A549 (cell line): ENCODE measurements at regions not wholly inside any gene's neighbourhood (a gene's known extent, or its start where the extent isn't known, plus 50 kb on each side); places are given as distances from the start of the nearest gene placed in this dataset.

ENCODE experiments used
- ATAC-seq, 2 experiments: fragments of 200-7000 bp in 1 of 2; fragments of >200 bp in 1 of 2; cut with Nextera tagmentation in 1 of 2; cut with Tn5 transposase in 1 of 2; 3 replicates each; pipeline versions ENCODE4 v1.8.0 to v1.9.1; 2018 to 2020; ENCODE audit warnings: mild to moderate bottlenecking in 1 of 2, moderate library complexity in 1 of 2
- CTCF ChIA-PET: fragments of 300-600 bp; sonication (Branson Sonifier 250); formaldehyde crosslinking; extraction: SDS; loops from one replicate; lab custom pipeline; 2021; ENCODE audit warnings: antibody characterized with exemption, inconsistent platforms; lab: Yijun Ruan, JAX
- POLR2A ChIA-PET: fragments of 350-600 bp; formaldehyde crosslinking; extraction: SDS; loops from one replicate; lab custom pipeline; 2021; ENCODE audit warnings: antibody characterized with exemption, inconsistent platforms; lab: Yijun Ruan, JAX
- DNase-seq, 2 experiments: peaks; one replicate each; pipeline versions ENCODE4 v3.0.0 to v3.0.0-alpha.2; 2011 to 2016; ENCODE audit warnings: low read depth in 1 of 2, low spot score in 1 of 2
- FAIRE-seq: peaks from 2 replicates; lab custom pipeline; 2011; peaks lifted over from hg19 to GRCh38; lab: Jason Lieb, UNC
- H3K27ac ChIP-seq, 2 experiments: fragments of >200 bp; sonication (Bioruptor Twin); formaldehyde crosslinking; 3 replicates each; pipeline ENCODE4 v1.5.1; 2016 to 2017
- H3K4me1 ChIP-seq: fragments of >200 bp; sonication (Bioruptor Twin); formaldehyde crosslinking; 3 replicates; pipeline ENCODE4 v1.6.1; 2016
- H3K4me2 ChIP-seq: fragments of >200 bp; sonication (Bioruptor Twin); formaldehyde crosslinking; 3 replicates; pipeline ENCODE4 v1.6.1; 2016
- H3K4me3 ChIP-seq: fragments of >200 bp; sonication (Bioruptor Twin); formaldehyde crosslinking; 3 replicates; pipeline ENCODE4 v1.5.1; 2016
- H3K9me3 ChIP-seq: fragments of >200 bp; sonication (Bioruptor Twin); formaldehyde crosslinking; 3 replicates; pipeline ENCODE4 v1.6.1; 2016
- CBX8 ChIP-seq: fragments of 200-600 bp; sonication (generic); IDR thresholded peaks from 2 replicates; pipeline ENCODE4 v1.6.1; 2016
- CHD4 ChIP-seq: fragments of 200-600 bp; sonication (generic); IDR thresholded peaks from 2 replicates; pipeline ENCODE4 v1.6.1; 2016; ENCODE audit warnings: antibody characterized with exemption, mild to moderate bottlenecking, borderline replicate concordance
- EHF ChIP-seq: fragments of 250-450 bp; sonication (Bioruptor Pico); IDR thresholded peaks from 2 replicates; pipeline ENCODE4 v1.5.0; 2020; ENCODE audit warnings: mild to moderate bottlenecking
- EHMT2 ChIP-seq: fragments of 200-600 bp; sonication (generic); IDR thresholded peaks from 2 replicates; pipeline ENCODE4 v1.6.1; 2016; ENCODE audit warnings: antibody characterized with exemption, low read depth, mild to moderate bottlenecking, moderate library complexity
- FOSB ChIP-seq: fragments of 250-450 bp; sonication (Bioruptor Pico); IDR thresholded peaks from 2 replicates; pipeline ENCODE4 v1.5.0; 2020; ENCODE audit warnings: mild to moderate bottlenecking, moderate library complexity
- FOSL2 ChIP-seq, 2 experiments: fragments of 450-650 bp in 1 of 2; fragments of >200 bp in 1 of 2; sonication (Bioruptor Twin) in 1 of 2; formaldehyde crosslinking; IDR thresholded peaks; 2 replicates each; pipeline versions ENCODE4 v1.5.0 to v1.6.1; 2016 to 2020; ENCODE audit warnings: mild to moderate bottlenecking in 1 of 2, moderate library complexity in 1 of 2
- FOXS1 ChIP-seq: fragments of 250-450 bp; sonication (Bioruptor Pico); IDR thresholded peaks from 2 replicates; pipeline ENCODE4 v1.5.0; 2020; ENCODE audit warnings: mild to moderate bottlenecking, moderate library complexity
- GATA3 ChIP-seq: IDR thresholded peaks from 2 replicates; pipeline ENCODE4 v1.6.1; 2012; ENCODE audit warnings: borderline replicate concordance
- HDAC2 ChIP-seq: fragments of 200-600 bp; sonication (generic); IDR thresholded peaks from 2 replicates; pipeline ENCODE4 v1.6.1; 2016
- HEYL ChIP-seq: fragments of 250-450 bp; sonication (Bioruptor Pico); IDR thresholded peaks from 2 replicates; pipeline ENCODE4 v1.8.0; 2021; ENCODE audit warnings: mild to moderate bottlenecking, moderate library complexity
- HOXB13 ChIP-seq: fragments of 250-450 bp; sonication (Bioruptor Pico); IDR thresholded peaks from 2 replicates; pipeline ENCODE4 v1.5.0; 2020; ENCODE audit warnings: low read depth, mild to moderate bottlenecking, moderate library complexity
- JUN ChIP-seq, 2 experiments: fragments of >200 bp; sonication (Bioruptor Twin); formaldehyde crosslinking; IDR thresholded peaks; 2 replicates in 1 of 2; 3 replicates in 1 of 2; pipeline ENCODE4 v1.6.1; 2016 to 2017
- JUNB ChIP-seq: fragments of >200 bp; sonication (Bioruptor Twin); formaldehyde crosslinking; IDR thresholded peaks from 2 replicates; pipeline ENCODE4 v1.6.1; 2016
- KDM1A ChIP-seq: fragments of 200-600 bp; sonication (generic); IDR thresholded peaks from 2 replicates; pipeline ENCODE4 v1.6.1; 2016; ENCODE audit warnings: low read depth, mild to moderate bottlenecking
- MAZ ChIP-seq: fragments of 150-350 bp; IDR thresholded peaks from 2 replicates; pipeline ENCODE4 v1.6.1; 2014; ENCODE audit warnings: antibody characterized with exemption, low read depth, low read length, borderline replicate concordance
- POLR2A ChIP-seq: IDR thresholded peaks from 2 replicates; pipeline ENCODE4 v1.6.1; 2012; ENCODE audit warnings: mild to moderate bottlenecking, low read length
- POLR2AphosphoS2 ChIP-seq: conservative IDR thresholded peaks from 2 replicates; pipeline ENCODE4 v1.6.1; 2012; ENCODE audit warnings: low read length, improper control_type of control experiment, inconsistent platforms
- RAD21 ChIP-seq, 2 experiments: fragments of >200 bp in 1 of 2; sonication (Bioruptor Twin) in 1 of 2; formaldehyde crosslinking in 1 of 2; IDR thresholded peaks in 1 of 2; conservative IDR thresholded peaks in 1 of 2; 2 replicates in 1 of 2; 3 replicates in 1 of 2; pipeline ENCODE4 v1.6.1; 2012 to 2018; ENCODE audit warnings: inconsistent platforms in 1 of 2
- RCOR1 ChIP-seq: fragments of 150-350 bp; IDR thresholded peaks from 2 replicates; pipeline ENCODE4 v1.6.1; 2014; ENCODE audit warnings: antibody characterized with exemption, low read length, low read depth
- SMC3 ChIP-seq: fragments of >200 bp; sonication (Bioruptor Twin); formaldehyde crosslinking; IDR thresholded peaks from 3 replicates; pipeline ENCODE4 v1.6.1; 2018; ENCODE audit warnings: inconsistent platforms
- TP53 ChIP-seq: fragments of 250-450 bp; sonication (Bioruptor Pico); IDR thresholded peaks from 2 replicates; pipeline ENCODE4 v1.5.0; 2021; ENCODE audit warnings: mild to moderate bottlenecking, moderate library complexity
- ZC3H11A ChIP-seq: fragments of 450-650 bp; IDR thresholded peaks from 2 replicates; pipeline ENCODE4 v1.6.1; 2014; ENCODE audit warnings: antibody characterized with exemption, mild to moderate bottlenecking
- ZSCAN20 ChIP-seq: fragments of 250-450 bp; sonication (Bioruptor Pico); IDR thresholded peaks from 2 replicates; pipeline ENCODE4 v1.8.0; 2022; ENCODE audit warnings: mild to moderate bottlenecking, moderate library complexity
- WGBS: methylation state at CpG from one replicate; pipeline ENCODE4 v1.1.6; 2017; ENCODE audit errors: missing lambda C conversion rate; 5-methylcytosine and 5-hydroxymethylcytosine counted together
- TF ChIP-seq, protein P1 (sequence below): fragments of >200 bp; sonication (Bioruptor Twin); formaldehyde crosslinking; IDR thresholded peaks from 2 replicates; pipeline ENCODE4 v1.6.1; 2016
- TF ChIP-seq, protein P2 (sequence below): IDR thresholded peaks from 2 replicates; pipeline ENCODE4 v1.6.1; 2012
- TF ChIP-seq, protein P3 (sequence below): fragments of 150-350 bp; IDR thresholded peaks from 2 replicates; pipeline ENCODE4 v1.6.1; 2014; ENCODE audit warnings: low read depth, mild to moderate bottlenecking, low read length

DNA sequence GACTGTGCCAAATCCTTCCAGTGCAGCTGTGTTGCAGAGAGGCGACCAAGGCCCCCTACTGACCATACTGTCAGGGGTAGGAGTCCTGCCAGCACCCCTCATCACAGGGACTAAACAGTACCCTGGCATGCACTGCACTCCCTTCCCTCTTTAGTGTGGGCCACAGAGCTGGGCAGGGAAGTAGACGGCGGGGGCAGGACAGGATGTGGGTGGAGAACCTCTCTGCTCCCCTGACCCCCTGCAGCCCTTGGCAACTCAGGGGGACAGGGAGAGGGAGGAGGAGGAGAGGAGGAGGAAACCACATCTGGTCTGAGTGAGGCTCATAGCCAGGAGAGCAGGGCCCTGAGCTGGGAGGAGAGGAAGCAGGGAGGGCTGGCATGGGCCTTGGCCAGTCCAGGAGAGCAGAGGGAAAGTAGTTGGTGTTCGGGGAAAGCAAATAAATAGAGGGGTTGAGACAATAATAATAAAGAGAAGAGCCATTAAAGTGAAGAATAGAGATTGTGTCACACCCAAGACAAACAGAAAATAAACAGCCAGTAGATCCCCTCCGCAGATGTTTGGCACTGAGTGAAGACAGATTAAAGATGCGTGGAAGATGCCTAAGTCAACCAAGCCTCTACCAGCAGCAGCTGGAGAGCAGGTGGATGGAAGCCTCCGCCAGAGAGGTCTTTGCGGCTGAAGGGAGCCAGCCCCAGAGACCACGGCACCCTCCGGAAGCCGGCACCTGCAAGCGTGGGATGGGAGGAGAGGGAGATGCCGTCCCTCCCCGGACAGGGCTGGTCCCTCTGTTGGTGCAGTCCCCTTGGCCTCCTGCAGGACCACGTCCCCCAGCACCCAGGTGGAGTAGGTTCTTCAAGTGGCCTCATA is 61.5 kb downstream of the RPUSD4 start:
- FAIRE-seq = no peak
- ChIA-PET CTCF (no interaction called here), POLR2A (no interaction called here)
- Histone ChIP-seq H3K27ac (no peak overlapping the region), H3K9me3 (0 out of 3 replicates have a peak, but pooled peaks cover 3% of the 10 kb centered on the region), H3K4me3 (no peak overlapping the region), H3K4me1 (peaks cover 11% of the 10 kb centered on the region; the same call in 2 of the 3 replicates), H3K4me2 (no peak overlapping the region)
- DNase-seq = no peak
- no peak for ATAC-seq
- WGBS = 68% methylated on average over 8 of the region's 15 CpGs
- TF ChIP-seq TP53 (CRISPR knock-in tag) = no peak
- TF ChIP-seq ZSCAN20 (CRISPR knock-in tag) = no peak
- no peak for TF ChIP-seq HDAC2
- TF ChIP-seq FOXS1 (CRISPR knock-in tag) = no peak
- TF ChIP-seq GATA3 = no peak
- TF ChIP-seq POLR2A = no peak
- no peak for TF ChIP-seq JUN (IDR thresholded peaks at IDR 0.05)
- TF ChIP-seq KDM1A = no peak
- no peak for TF ChIP-seq EHF

DNA sequence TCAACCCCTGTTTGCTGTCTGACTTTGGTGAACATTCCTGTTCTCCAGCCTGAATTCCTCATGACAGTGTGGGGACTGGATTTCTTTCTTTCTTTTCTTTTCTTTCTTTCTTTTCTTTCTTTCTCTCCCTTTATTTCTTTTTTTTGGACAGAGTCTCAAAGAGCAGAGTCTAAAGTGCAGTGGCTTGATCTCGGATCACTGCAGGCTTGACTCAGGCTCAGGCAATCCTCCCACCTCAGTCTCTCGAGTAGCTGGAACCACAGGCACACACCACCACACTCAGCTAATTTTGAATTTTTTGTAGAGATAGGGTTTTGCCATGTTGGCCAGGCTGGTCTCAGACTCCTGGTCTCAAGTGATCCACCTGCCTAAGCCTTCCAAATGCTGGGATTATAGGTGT is 63.1 kb downstream of the RPUSD4 start:
- 84% methylated on average over 2 of the region's 2 CpGs for WGBS
- Histone ChIP-seq H3K27ac (no peak overlapping the region), H3K4me2 (0 out of 3 replicates have a peak overlapping the region, but pooled peaks have one; percentile 16), H3K4me3 (no peak overlapping the region), H3K4me1 (peaks cover 11% of the 10 kb centered on the region; the same call in 2 of the 3 replicates), H3K9me3 (0 out of 3 replicates have a peak, but pooled peaks cover 3% of the 10 kb centered on the region)
- ChIA-PET CTCF (no interaction called here), POLR2A (no interaction called here)
- ATAC-seq (no peak), DNase-seq (no peak), FAIRE-seq (no peak)
- TF ChIP-seq ZC3H11A = no peak
- no peak for TF ChIP-seq FOSB (CRISPR knock-in tag)
- no peak for TF ChIP-seq JUNB
- TF ChIP-seq CBX8 = no peak
- TF ChIP-seq HOXB13 (CRISPR knock-in tag) = no peak
- TF ChIP-seq, protein P1, sequence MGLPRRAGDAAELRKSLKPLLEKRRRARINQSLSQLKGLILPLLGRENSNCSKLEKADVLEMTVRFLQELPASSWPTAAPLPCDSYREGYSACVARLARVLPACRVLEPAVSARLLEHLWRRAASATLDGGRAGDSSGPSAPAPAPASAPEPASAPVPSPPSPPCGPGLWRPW = no peak

DNA sequence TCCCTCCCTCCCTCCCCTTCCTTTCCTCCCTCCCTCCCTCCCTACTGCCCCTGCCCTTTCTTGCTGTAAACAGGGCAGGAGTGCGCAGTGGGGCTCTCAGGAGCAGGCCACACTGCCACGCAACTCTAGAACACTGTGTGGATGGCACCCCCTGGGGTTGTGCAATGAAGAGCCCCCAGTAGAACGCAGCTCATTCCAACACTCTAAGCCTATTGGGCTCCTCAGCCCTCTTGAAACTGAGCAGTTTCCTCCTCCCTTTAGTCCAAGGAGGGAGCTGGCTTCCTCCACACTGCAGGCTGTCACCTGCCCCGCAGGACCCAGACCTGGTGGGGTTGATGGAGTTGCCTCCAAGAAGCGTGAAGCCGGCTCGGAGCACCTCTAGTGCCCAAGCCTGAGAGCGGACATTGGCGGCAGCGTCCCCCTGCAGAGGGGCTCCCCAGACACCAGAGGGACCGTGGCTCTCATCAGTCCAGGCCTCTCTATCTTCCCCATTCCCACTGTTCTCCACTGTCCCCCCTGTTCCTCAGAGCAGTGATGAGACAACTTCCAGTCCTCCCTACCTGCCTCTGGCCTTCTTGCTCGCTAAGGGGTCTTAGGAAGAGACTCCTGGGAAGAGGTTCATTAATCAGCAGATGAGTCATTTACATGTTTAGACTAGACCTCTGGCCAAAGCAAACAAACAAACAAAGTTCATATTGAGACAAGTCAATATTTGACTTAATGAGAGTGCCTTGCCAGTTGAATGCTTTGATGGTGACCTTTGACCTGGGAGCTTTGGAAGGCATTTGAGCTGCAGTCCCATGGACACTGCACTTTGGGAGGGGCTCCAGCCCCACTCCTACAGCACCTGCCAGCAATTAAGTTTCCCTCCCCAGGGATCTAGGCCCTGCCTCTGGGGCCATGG is 64.0 kb downstream of the RPUSD4 start:
- WGBS = 87% methylated on average over 10 of the region's 12 CpGs
- Histone ChIP-seq H3K4me2 (peak overlapping the region; percentile 16; the same call in 2 of the 3 replicates), H3K4me3 (no peak overlapping the region), H3K4me1 (peaks cover 11% of the 10 kb centered on the region; the same call in 2 of the 3 replicates), H3K27ac (no peak overlapping the region), H3K9me3 (0 out of 3 replicates have a peak, but pooled peaks cover 3% of the 10 kb centered on the region)
- peak in 1 of 2 experiments; percentile 8 for DNase-seq
- CTCF ChIA-PET = no interaction called here
- TF ChIP-seq FOSL2 (IDR thresholded peaks at IDR 0.05) (no peak), FOSL2 (CRISPR knock-in tag; IDR thresholded peaks at IDR 0.05) (peak; percentile 11; the same call in 1 of the 2 replicates), ZC3H11A (no peak)
- FAIRE-seq = no peak
- POLR2A ChIA-PET = no interaction called here
- ATAC-seq = peak; percentile 30 to 63; a peak in 4 of 6 replicates

DNA sequence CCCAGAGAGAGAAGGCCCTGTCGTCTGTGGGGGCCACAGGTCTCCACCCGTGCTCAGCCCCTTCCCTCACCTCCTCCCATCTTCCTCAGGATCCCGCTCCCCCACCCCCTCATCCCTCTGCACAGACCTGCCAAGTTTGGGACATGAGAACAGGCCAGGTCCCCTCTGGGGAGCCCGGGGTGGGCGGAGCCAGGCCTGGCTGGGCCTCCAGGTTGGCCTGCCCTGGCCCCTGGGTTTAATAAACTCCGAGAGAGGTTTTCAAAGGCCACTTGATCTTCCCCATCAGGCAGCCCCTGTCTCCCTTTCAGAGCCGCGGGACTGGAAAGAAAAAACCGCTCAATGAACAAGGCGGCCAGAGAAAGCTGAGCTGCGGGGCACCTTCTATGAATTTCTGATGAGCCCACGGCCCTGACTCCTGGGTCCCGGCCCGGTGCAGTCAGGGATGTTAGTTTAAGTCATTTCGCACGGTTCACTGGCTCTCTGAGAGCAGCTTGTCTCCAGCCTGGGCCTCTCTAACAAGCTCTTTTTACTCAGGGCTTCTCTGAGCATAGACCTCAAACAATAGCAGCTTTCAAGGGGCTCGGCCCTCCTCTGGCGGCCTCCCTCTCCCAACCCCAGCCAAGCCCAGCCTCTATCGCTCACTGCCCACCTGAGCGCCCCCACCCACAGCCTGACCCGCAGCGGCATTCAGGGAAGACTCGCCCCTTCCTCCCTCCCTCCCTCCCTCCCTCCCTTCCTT is 64.8 kb downstream of the RPUSD4 start:
- TF ChIP-seq CHD4 (no peak), RAD21 (conservative IDR thresholded peaks at IDR 0.05 in 1 of 2, IDR thresholded peaks at IDR 0.05 in 1 of 2) (no peak), SMC3 (no peak), CBX8 (no peak), POLR2AphosphoS2 (no peak), FOSB (CRISPR knock-in tag) (no peak), EHF (no peak), EHMT2 (no peak), RCOR1 (no peak), HOXB13 (CRISPR knock-in tag) (no peak), MAZ (no peak), HEYL (no peak)
- TF ChIP-seq, protein P2, sequence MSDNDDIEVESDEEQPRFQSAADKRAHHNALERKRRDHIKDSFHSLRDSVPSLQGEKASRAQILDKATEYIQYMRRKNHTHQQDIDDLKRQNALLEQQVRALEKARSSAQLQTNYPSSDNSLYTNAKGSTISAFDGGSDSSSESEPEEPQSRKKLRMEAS = no peak
- TF ChIP-seq, protein P3, sequence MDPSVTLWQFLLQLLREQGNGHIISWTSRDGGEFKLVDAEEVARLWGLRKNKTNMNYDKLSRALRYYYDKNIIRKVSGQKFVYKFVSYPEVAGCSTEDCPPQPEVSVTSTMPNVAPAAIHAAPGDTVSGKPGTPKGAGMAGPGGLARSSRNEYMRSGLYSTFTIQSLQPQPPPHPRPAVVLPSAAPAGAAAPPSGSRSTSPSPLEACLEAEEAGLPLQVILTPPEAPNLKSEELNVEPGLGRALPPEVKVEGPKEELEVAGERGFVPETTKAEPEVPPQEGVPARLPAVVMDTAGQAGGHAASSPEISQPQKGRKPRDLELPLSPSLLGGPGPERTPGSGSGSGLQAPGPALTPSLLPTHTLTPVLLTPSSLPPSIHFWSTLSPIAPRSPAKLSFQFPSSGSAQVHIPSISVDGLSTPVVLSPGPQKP = no peak
- WGBS = 84% methylated on average over 17 of the region's 23 CpGs
- FAIRE-seq (no peak), ATAC-seq (peak; percentile 24 to 36; a peak in 1 of 6 replicates), DNase-seq (no peak)
- Histone ChIP-seq H3K9me3 (no peaks in the 10 kb centered on the region), H3K27ac (no peak overlapping the region), H3K4me3 (no peak overlapping the region), H3K4me2 (no peak overlapping the region), H3K4me1 (peaks cover 11% of the 10 kb centered on the region; the same call in 2 of the 3 replicates)
- CTCF ChIA-PET = interaction anchor here (0.6 to 0.9 kb wide), 2 partner anchors 9 to 13 kb away, joined by 3 read pairs; no protein-coding TSS in a partner anchor
- POLR2A ChIA-PET = no interaction called here
